ENCODE measurements at regions not wholly inside any gene's neighbourhood (a gene's known extent, or its start where the extent isn't known, plus 50 kb on each side); places are given as distances from the start of the nearest gene placed in this dataset.

- Mint-ChIP-seq H3K4me1 (ENCODE audit: low read depth, unreplicated experiment) (no peaks in the 10 kb centered on the region), H3K27me3 (ENCODE audit: unreplicated experiment) (no peaks in the 10 kb centered on the region), H3K4me3 (ENCODE audit: unreplicated experiment) (no peak overlapping the region), H3K27ac (ENCODE audit: unreplicated experiment) (no peak overlapping the region), H3K9me3 (ENCODE audit: unreplicated experiment) (no peaks in the 10 kb centered on the region), H3K36me3 (ENCODE audit: unreplicated experiment) (no peaks in the 10 kb centered on the region)
- DNase-seq: no peak
- no peak for TF ChIP-seq CTCF (IDR thresholded peaks at IDR 0.05; ENCODE audit: partially characterized antibody, unreplicated experiment)
These were observed 223.0 kb downstream of the IRX1 start for GRCh38 chr5:3818624-3819023.

- no peak for DNase-seq
- Mint-ChIP-seq H3K36me3 (ENCODE audit: unreplicated experiment) (no peaks in the 10 kb centered on the region), H3K9me3 (ENCODE audit: unreplicated experiment) (no peaks in the 10 kb centered on the region), H3K27ac (ENCODE audit: unreplicated experiment) (no peak overlapping the region), H3K27me3 (ENCODE audit: unreplicated experiment) (no peaks in the 10 kb centered on the region), H3K4me1 (ENCODE audit: low read depth, unreplicated experiment) (peaks cover 5% of the 10 kb centered on the region), H3K4me3 (ENCODE audit: unreplicated experiment) (no peak overlapping the region)
- TF ChIP-seq CTCF (IDR thresholded peaks at IDR 0.05; ENCODE audit: partially characterized antibody, unreplicated experiment): no peak
These were observed 230.2 kb downstream of the IRX1 start for GRCh38 chr5:3825531-3826451.

GRCh38 chr5:3827624-3828023 lies 232.0 kb downstream of the IRX1 start:
- no peaks in the 10 kb centered on the region for H3K9me3 Mint-ChIP-seq (ENCODE audit: unreplicated experiment)
- no peaks in the 10 kb centered on the region for H3K36me3 Mint-ChIP-seq (ENCODE audit: unreplicated experiment)
- DNase-seq: no peak
- TF ChIP-seq CTCF (IDR thresholded peaks at IDR 0.05; ENCODE audit: partially characterized antibody, unreplicated experiment): no peak
- H3K27ac Mint-ChIP-seq (ENCODE audit: unreplicated experiment): no peak overlapping the region
- H3K27me3 Mint-ChIP-seq (ENCODE audit: unreplicated experiment): no peaks in the 10 kb centered on the region
- peaks cover 5% of the 10 kb centered on the region for H3K4me1 Mint-ChIP-seq (ENCODE audit: low read depth, unreplicated experiment)
- no peak overlapping the region for H3K4me3 Mint-ChIP-seq (ENCODE audit: unreplicated experiment)

GRCh38 chr5:3828761-3829160 lies 233.1 kb downstream of the IRX1 start:
- H3K4me1 Mint-ChIP-seq (ENCODE audit: low read depth, unreplicated experiment): peaks cover 5% of the 10 kb centered on the region
- H3K36me3 Mint-ChIP-seq (ENCODE audit: unreplicated experiment): no peaks in the 10 kb centered on the region
- H3K9me3 Mint-ChIP-seq (ENCODE audit: unreplicated experiment): no peaks in the 10 kb centered on the region
- no peak overlapping the region for H3K27ac Mint-ChIP-seq (ENCODE audit: unreplicated experiment)
- no peaks in the 10 kb centered on the region for H3K27me3 Mint-ChIP-seq (ENCODE audit: unreplicated experiment)
- no peak for TF ChIP-seq CTCF (IDR thresholded peaks at IDR 0.05; ENCODE audit: partially characterized antibody, unreplicated experiment)
- DNase-seq: no peak
- H3K4me3 Mint-ChIP-seq (ENCODE audit: unreplicated experiment): no peak overlapping the region

- no peak for DNase-seq
- H3K27me3 Mint-ChIP-seq (ENCODE audit: unreplicated experiment): no peaks in the 10 kb centered on the region
- no peak for TF ChIP-seq CTCF (IDR thresholded peaks at IDR 0.05; ENCODE audit: partially characterized antibody, unreplicated experiment)
- no peaks in the 10 kb centered on the region for H3K4me1 Mint-ChIP-seq (ENCODE audit: low read depth, unreplicated experiment)
- no peaks in the 10 kb centered on the region for H3K36me3 Mint-ChIP-seq (ENCODE audit: unreplicated experiment)
- H3K27ac Mint-ChIP-seq (ENCODE audit: unreplicated experiment): no peak overlapping the region
- H3K9me3 Mint-ChIP-seq (ENCODE audit: unreplicated experiment): peaks cover 3% of the 10 kb centered on the region
- H3K4me3 Mint-ChIP-seq (ENCODE audit: unreplicated experiment): no peak overlapping the region
These were observed 237.9 kb downstream of the IRX1 start for GRCh38 chr5:3833566-3833965.

Data from glutamatergic neuron (in vitro differentiated cells).